Keratinocyte (primary cell): ENCODE measurements at regions not wholly inside any gene's neighbourhood (a gene's known extent, or its start where the extent isn't known, plus 50 kb on each side); places are given as distances from the start of the nearest gene placed in this dataset.
A peak's percentile ranks its signal among the peaks of the same experiment; 100 is the strongest.

ENCODE experiments used
- DNase-seq: peaks from one replicate; pipeline ENCODE4 v3.0.0-alpha.2; 2011; ENCODE audit warnings: low read depth, missing footprints, low spot score
- FAIRE-seq: peaks from 2 replicates; lab custom pipeline; 2011; peaks lifted over from hg19 to GRCh38; lab: Jason Lieb, UNC
- H2AFZ ChIP-seq: 2 replicates; pipeline ENCODE4 v1.6.0; 2012; ENCODE audit warnings: low read length, control low read depth, inconsistent platforms; ENCODE audit not compliant: control insufficient read depth
- H3K27ac ChIP-seq: 2 replicates; pipeline ENCODE4 v1.5.1; 2011; ENCODE audit warnings: low read length; ENCODE audit not compliant: control insufficient read depth, insufficient read depth
- H3K27me3 ChIP-seq: 3 replicates; pipeline ENCODE4 v1.6.0; 2011; ENCODE audit warnings: low read length; ENCODE audit not compliant: control insufficient read depth, insufficient read depth; ENCODE audit errors: extremely low read depth
- H3K36me3 ChIP-seq, 2 experiments: 2 replicates in 1 of 2; 3 replicates in 1 of 2; pipeline ENCODE4 v1.5.1; 2011; ENCODE audit warnings: low read length in 2 of 2, mild to moderate bottlenecking in 1 of 2; ENCODE audit not compliant: control insufficient read depth in 2 of 2, insufficient read depth in 2 of 2; ENCODE audit errors: extremely low read depth in 1 of 2
- H3K4me1 ChIP-seq: 3 replicates; pipeline ENCODE4 v1.5.1; 2011; ENCODE audit warnings: low read length; ENCODE audit not compliant: control insufficient read depth, insufficient read depth; ENCODE audit errors: extremely low read depth
- H3K4me2 ChIP-seq: 3 replicates; pipeline ENCODE4 v1.6.0; 2011; ENCODE audit warnings: low read depth, low read length; ENCODE audit not compliant: control insufficient read depth, insufficient read depth; ENCODE audit errors: extremely low read depth
- H3K4me3 ChIP-seq, 3 experiments: fragments of 200-600 bp in 1 of 3; sonication (generic) in 1 of 3; 2 replicates in 2 of 3; 3 replicates in 1 of 3; pipeline ENCODE4 v1.5.1; 2011 to 2016; ENCODE audit warnings: low read length in 3 of 3, mild to moderate bottlenecking in 3 of 3, control low read depth in 2 of 3, inconsistent platforms in 1 of 3, low read depth in 1 of 3, mixed read lengths in 1 of 3, mixed run types in 1 of 3, moderate library complexity in 1 of 3; ENCODE audit not compliant: control insufficient read depth in 2 of 3, insufficient read depth in 2 of 3; ENCODE audit errors: extremely low read depth in 1 of 3
- H3K79me2 ChIP-seq: 2 replicates; pipeline ENCODE4 v1.6.0; 2012; ENCODE audit warnings: low read length; ENCODE audit not compliant: control insufficient read depth, insufficient read depth
- H3K9ac ChIP-seq: 3 replicates; pipeline ENCODE4 v1.6.0; 2011; ENCODE audit warnings: low read length; ENCODE audit not compliant: control insufficient read depth, insufficient read depth; ENCODE audit errors: extremely low read depth
- H3K9me1 ChIP-seq: 3 replicates; pipeline ENCODE4 v1.6.0; 2011; ENCODE audit warnings: low read length; ENCODE audit not compliant: control insufficient read depth, insufficient read depth; ENCODE audit errors: extremely low read depth
- H3K9me3 ChIP-seq: 2 replicates; pipeline ENCODE4 v1.5.1; 2012; ENCODE audit warnings: low read depth, low read length; ENCODE audit not compliant: control insufficient read depth
- H4K20me1 ChIP-seq: 3 replicates; pipeline ENCODE4 v1.6.0; 2011; ENCODE audit warnings: low read length; ENCODE audit not compliant: control insufficient read depth, insufficient read depth; ENCODE audit errors: extremely low read depth
- CTCF ChIP-seq, 3 experiments: IDR thresholded peaks in 1 of 3; conservative IDR thresholded peaks in 1 of 3; optimal IDR thresholded peaks in 1 of 3; 2 replicates in 2 of 3; 3 replicates in 1 of 3; pipeline versions ENCODE3 to v1.5.1; 2011; ENCODE audit warnings: low read length in 3 of 3, mild to moderate bottlenecking in 3 of 3, moderate library complexity in 2 of 3, control low read depth in 1 of 3, inconsistent platforms in 1 of 3; ENCODE audit not compliant: insufficient read depth in 2 of 3; ENCODE audit errors: extremely low read depth in 1 of 3
- EZH2 ChIP-seq: IDR thresholded peaks from one replicate; pipeline ENCODE4 v1.6.1; 2012; ENCODE audit warnings: inconsistent platforms, mild to moderate bottlenecking, low read length, moderate library complexity
- dilution Hi-C: fragments of 300-500 bp; cut with MboI; formaldehyde crosslinking; loops from one replicate; pipeline ENCODE4 v1.7.0; 2020; ENCODE audit warnings: low sequenced_read_pairs; ENCODE audit not compliant: extremely low pct_ligation_motif_present

GRCh38 chr10:3226960-3227744, 54.6 kb upstream of the PITRM1 start:
- FAIRE-seq, result peak; percentile 97
- no peak for TF ChIP-seq CTCF (optimal IDR thresholded peaks at IDR 0.05 in 1 of 3, IDR thresholded peaks at IDR 0.05 in 1 of 3, conservative IDR thresholded peaks at IDR 0.05 in 1 of 3; ENCODE audit: extremely low read depth in 1 of 3, insufficient read depth in 2 of 3, low read length in 3 of 3)
- no peak for TF ChIP-seq EZH2
- no peaks in the 10 kb centered on the region for H3K9me3 ChIP-seq
- H3K4me2 ChIP-seq, result peak overlapping the region; percentile 55
- peaks cover 14% of the 10 kb centered on the region for H3K27me3 ChIP-seq
- no peaks in the 10 kb centered on the region for H3K9me1 ChIP-seq
- peak overlapping the region; percentile 74 for H3K27ac ChIP-seq
- H3K79me2 ChIP-seq, result no peaks in the 10 kb centered on the region
- H3K36me3 ChIP-seq, result no peaks in the 10 kb centered on the region
- peaks cover 32% of the 10 kb centered on the region for H3K4me1 ChIP-seq
- peak; percentile 73 for DNase-seq
- dilution Hi-C loops, result no loop called here
- no peak overlapping the region for H2AFZ ChIP-seq
- no peaks in the 10 kb centered on the region for H4K20me1 ChIP-seq
- H3K9ac ChIP-seq, result peak overlapping the region; percentile 52
- H3K4me3 ChIP-seq, result peak overlapping the region in 2 of 3 experiments; percentile 30 to 36

- Histone ChIP-seq H3K27ac (peak overlapping the region; percentile 18), H3K9ac (no peak overlapping the region)
- peak; percentile 82 for FAIRE-seq
Observed at GRCh38 chr10:3225561-3225960, 53.0 kb upstream of the PITRM1 start.

More at GRCh38 chr10:3225561-3225960, 53.0 kb upstream of the PITRM1 start:
- Histone ChIP-seq H3K27me3 (peaks cover 10% of the 10 kb centered on the region), H3K4me3 (no peak overlapping the region), H3K9me1 (no peaks in the 10 kb centered on the region), H3K9me3 (no peaks in the 10 kb centered on the region), H3K4me1 (peaks cover 37% of the 10 kb centered on the region), H3K4me2 (peak overlapping the region; percentile 58), H3K79me2 (no peaks in the 10 kb centered on the region), H3K36me3 (no peaks in the 10 kb centered on the region), H2AFZ (no peak overlapping the region), H4K20me1 (no peaks in the 10 kb centered on the region)
- TF ChIP-seq CTCF (optimal IDR thresholded peaks at IDR 0.05 in 1 of 3, IDR thresholded peaks at IDR 0.05 in 1 of 3, conservative IDR thresholded peaks at IDR 0.05 in 1 of 3; ENCODE audit: extremely low read depth in 1 of 3, insufficient read depth in 2 of 3, low read length in 3 of 3) (no peak), EZH2 (no peak)
- DNase-seq, result peak; percentile 46
- dilution Hi-C loops, result no loop called here
